Fibroblast of villous mesenchyme (primary cell): ENCODE measurements at regions not wholly inside any gene's neighbourhood (a gene's known extent, or its start where the extent isn't known, plus 50 kb on each side); places are given as distances from the start of the nearest gene placed in this dataset.

Experiments used
- DNase-seq: peaks from one replicate; pipeline ENCODE4 v3.0.0-alpha.2; 2010; ENCODE audit warnings: low read depth
- H3K4me3 ChIP-seq: 2 replicates; pipeline ENCODE4 v1.5.1; 2011; ENCODE audit warnings: low read depth, mild to moderate bottlenecking, low read length
- CTCF ChIP-seq: IDR thresholded peaks from 2 replicates; pipeline ENCODE4 v1.5.1; 2012; ENCODE audit warnings: low read depth, mild to moderate bottlenecking, low read length; ENCODE audit not compliant: insufficient read depth

GRCh38 chr13:40385858-40386180 lies 280.6 kb downstream of the FOXO1 start:
- H3K4me3 ChIP-seq = no peak overlapping the region
- TF ChIP-seq CTCF = no peak
- DNase-seq = no peak

GRCh38 chr13:40386586-40386985 lies 279.9 kb downstream of the FOXO1 start:
- TF ChIP-seq CTCF = no peak
- no peak overlapping the region for H3K4me3 ChIP-seq
- DNase-seq = no peak

- no peak for DNase-seq
- no peak overlapping the region for H3K4me3 ChIP-seq
- TF ChIP-seq CTCF = no peak
Observed at GRCh38 chr13:40387775-40388174, 278.7 kb downstream of the FOXO1 start.

GRCh38 chr13:40388617-40389016 lies 277.8 kb downstream of the FOXO1 start:
- DNase-seq = peak; percentile 55
- no peak for TF ChIP-seq CTCF
- no peak overlapping the region for H3K4me3 ChIP-seq

- DNase-seq = no peak
- TF ChIP-seq CTCF = no peak
- H3K4me3 ChIP-seq = no peak overlapping the region
Observed at GRCh38 chr13:40389081-40389641, 277.3 kb downstream of the FOXO1 start.

GRCh38 chr13:40390401-40390916 lies 276.0 kb downstream of the FOXO1 start:
- H3K4me3 ChIP-seq = no peak overlapping the region
- no peak for DNase-seq
- TF ChIP-seq CTCF = no peak

- TF ChIP-seq CTCF = no peak
- no peak overlapping the region for H3K4me3 ChIP-seq
- DNase-seq = no peak
Observed at GRCh38 chr13:40391788-40392187, 274.7 kb downstream of the FOXO1 start.
